ENCODE measurements at regions not wholly inside any gene's neighbourhood (a gene's known extent, or its start where the extent isn't known, plus 50 kb on each side); places are given as distances from the start of the nearest gene placed in this dataset.

DNA sequence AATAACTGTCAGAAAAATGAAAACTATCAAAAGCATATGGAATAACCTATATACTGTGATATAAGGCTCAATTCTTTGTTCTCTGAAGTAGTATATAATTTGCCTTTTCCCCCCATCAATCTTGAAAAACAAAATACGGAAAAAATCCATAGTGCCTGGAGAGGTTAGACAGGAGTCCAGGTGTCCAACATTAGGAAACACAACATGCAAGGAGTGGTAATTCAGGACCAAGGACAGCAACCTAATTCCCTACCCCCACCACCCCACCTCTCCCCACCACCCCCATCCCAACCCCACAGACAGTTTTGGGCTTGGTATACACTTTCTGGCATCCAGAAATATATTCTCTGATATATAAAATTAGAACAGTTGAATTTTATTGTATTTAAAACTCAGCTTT, 55.1 kb upstream of the SLC25A26 start:
- DNase-seq (ENCODE audit: low read depth) = no peak

DNA sequence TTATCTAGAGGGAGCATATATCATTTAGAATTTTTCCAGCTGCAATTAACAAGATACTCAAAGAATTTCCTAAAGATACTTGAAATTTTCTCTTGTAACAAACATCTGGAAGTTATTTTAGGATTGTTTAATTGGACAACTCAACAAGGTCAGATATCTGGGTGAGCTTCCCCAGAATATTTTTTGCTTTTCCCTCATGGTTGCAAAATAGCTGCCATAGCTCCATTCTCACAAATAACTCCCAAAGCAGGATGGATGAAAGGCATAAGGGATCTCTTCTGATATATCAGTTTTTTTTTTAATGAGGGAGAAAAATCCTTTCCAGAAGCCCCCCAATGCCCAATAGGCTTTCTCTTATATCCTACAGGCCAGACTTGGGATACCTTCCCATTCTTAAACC, 56.6 kb upstream of the SLC25A26 start:
- no peak for DNase-seq (ENCODE audit: low read depth)

DNA sequence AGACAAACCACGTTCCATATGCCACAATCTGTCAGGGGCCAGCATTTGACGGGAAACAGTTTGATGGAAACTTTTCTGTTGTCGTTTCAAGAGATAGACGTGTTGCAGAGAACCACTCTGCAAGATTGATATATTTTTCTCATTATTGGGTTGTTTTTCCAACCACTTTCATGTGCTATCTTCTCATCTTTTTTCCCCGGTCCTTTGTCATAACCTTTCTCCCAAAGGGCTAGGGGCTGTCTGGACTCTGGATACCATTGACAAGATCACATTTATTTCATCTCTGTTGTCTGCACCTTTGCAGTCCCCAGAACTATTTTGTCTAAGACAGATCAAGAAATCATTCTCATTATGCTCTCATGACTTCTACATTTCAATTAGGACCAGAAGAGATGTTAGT, 57.6 kb upstream of the SLC25A26 start:
- DNase-seq (ENCODE audit: low read depth) = no peak

DNA sequence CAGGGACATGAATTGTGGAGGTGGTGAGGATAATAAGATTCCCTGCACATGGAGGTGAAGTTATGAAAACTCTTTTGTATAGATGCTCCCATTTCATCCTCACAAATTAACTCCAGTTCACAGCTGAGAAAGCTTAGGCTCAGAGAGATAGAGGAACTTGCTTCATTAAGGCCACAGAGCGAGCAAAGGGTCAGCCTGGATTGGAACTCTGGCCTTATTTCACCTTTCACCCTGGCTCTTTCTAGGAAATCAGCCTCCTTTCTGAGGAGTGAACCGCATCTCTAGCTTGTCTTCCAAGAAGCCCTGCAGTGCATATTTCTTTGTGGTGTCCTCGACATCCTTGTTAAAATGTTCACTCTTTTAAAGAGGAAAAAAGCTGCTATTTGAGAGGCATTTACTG, 58.0 kb upstream of the SLC25A26 start:
- DNase-seq (ENCODE audit: low read depth) = no peak

DNA sequence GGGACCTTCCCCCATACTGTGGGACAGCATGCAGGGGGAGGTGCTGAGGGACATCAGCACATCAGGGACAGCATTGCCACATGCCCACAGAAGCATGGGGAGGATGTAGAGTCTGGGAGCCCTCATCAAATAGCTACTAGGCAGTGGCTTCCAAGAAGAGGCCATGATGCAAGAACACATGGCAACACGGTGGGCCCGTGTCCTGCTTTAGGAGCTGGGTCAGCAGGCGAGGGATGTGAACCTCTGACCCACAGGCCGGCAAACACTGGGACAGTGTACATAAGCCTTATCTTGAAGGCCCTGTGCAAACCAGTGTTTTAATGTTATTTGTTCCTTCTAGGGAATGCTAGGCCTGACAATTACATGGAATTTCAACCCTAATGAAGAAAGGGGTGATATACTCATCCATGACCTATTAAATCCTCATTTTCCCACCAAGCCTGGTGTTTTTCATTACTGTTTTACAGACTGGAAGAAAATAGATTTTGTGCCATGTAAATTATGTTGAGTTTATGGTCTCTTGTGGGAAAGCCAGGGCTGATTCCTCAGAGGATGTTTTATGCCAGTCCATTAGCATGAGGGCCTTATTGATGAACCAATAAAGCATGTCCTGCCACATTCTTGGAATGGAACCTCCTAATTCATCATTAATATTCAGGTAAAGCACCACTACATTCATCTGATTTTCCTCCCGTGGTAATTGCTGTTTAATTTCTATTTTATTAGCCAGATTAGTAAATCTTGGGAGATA, 61.7 kb upstream of the SLC25A26 start:
- no peak for DNase-seq (ENCODE audit: low read depth)

DNA sequence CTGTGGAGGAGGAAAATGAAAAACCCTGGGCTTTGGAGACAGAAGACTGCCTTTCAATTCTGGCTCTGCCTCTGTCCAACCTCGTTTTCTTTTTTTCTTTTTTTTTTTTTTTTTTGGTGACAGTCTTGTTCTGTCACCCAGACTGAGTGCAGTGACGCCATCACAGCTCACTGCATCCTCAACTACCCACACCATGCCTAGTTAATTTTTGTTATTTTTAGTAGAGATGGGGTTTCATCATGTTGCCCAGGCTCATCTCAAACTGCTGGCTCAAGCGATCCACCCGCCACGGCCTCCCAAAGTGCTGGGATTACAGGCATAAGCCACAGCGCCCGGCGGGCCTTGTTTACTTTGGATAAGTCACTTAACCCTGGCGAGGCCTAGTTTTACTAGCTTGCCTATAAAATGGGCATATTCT, 66.3 kb upstream of the SLC25A26 start:
- DNase-seq (ENCODE audit: low read depth) = no peak

DNA sequence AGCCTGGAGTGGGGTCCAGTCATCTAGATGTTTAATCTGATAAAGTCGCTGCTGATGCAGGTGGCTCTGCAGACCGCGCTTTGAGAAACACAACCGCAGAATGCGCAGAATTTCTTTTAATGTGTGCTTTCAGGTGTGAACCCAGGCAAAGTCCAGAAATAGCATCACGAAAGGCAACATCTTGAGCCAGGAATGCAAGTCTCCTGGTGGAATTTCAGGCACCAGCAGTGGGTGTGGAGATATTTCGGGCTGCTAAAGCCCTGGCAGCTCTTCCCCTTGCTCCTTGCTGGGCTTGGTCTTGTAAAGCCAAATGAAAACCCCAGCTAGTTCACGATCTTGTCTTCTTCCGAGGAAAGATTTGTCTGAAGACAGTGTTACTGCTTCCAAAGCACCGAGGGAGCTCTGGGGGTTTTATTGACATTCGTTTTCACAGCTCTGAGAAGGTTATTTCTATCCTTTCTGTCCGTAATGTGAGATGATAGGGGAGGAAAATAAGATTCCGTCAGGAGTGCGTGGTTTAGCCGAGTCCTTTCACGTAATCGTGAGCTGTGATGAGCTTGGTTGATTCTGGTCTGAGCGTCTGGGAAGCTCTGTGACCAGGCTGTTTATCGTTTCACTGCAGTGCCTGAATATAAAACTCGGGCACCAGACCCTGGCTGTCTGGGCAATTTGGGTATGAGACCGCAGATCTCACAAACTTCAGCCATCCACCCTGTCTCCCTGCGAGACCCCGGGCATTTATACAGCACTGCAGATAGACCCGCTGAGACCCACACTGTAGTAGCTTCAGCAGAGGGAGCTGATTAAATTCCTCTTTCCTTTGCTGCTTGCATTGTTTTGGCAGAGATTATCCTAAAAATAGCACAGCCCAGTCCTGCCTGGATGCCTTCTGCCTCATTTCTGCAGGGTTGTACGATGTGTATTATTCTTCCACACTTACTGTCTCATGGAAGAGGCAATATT, 67.0 kb upstream of the SLC25A26 start:
- DNase-seq (ENCODE audit: low read depth) = no peak

DNA sequence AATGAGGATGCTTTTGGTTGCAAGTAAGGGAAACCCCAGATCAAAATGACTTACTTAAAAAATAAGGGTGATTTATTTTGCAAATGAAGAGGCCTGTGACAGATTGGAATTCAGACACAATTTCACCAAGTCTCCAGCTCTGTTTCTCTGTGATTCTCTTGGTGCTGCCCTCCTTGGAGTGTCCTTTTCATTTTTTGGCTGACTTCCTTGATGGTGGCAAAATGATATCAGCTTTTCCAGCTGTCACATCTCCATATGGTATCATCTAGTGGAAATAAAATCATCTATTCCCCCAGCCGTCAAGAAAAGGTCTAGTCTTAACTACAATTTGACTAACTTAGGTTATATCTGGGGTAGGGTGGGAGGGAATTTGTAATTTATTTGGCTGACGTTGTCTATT, 68.5 kb upstream of the SLC25A26 start:
- no peak for DNase-seq (ENCODE audit: low read depth)

DNA sequence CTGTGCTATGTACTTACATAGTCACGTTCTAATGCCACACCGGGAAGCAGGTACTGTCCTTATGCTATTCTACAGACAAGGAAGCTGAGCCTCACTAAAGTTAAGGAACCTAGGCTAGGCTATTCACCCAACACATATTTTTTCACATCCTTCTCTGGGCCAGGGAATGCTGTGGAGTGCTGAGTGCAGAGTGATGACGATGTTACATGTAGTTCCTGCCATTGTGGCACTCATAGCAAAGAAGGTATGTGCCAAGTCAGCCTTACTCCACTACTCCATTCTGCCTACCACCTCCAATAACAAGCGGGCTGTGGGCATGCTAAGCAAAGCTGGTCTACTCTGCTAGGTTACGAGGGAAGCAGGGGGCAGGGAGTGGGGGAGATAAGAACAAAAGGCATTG, 69.8 kb upstream of the SLC25A26 start:
- no peak for DNase-seq (ENCODE audit: low read depth)

DNA sequence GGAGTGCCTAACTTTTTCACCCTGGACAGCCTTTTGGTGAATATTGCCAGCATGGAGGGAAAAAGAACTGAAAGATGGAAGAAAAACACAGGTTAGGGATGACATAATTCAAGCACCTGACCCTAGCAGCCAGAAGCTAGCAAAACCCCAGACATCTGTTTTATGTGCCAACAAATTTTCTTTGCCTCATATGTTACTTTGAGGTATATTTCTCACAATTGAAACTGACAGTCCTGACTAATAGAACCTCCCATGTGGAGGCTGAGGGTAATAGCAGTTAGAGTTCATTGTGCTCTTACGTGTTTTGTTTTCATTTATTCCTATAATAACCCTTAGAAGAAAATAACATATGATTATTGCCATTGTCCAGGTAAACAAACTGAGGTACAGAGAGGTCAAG, 71.5 kb upstream of the SLC25A26 start:
- no peak for DNase-seq (ENCODE audit: low read depth)

DNA sequence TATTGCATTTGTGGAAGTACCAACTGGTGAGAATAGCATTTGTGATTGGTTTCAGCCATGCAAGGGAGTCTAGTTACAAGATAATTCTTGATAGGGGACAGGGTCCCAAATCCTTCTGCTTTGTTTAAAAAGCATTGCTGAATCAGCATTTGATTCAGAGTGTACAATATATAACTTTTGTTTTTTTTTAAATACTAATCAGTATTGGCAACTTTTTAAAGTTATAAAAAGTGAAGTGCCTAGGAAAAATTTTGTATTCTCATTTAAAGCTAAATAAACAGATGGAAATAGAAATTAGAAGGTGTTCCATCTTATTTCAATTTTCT, 75.4 kb upstream of the SLC25A26 start:
- DNase-seq (ENCODE audit: low read depth) = no peak

DNA sequence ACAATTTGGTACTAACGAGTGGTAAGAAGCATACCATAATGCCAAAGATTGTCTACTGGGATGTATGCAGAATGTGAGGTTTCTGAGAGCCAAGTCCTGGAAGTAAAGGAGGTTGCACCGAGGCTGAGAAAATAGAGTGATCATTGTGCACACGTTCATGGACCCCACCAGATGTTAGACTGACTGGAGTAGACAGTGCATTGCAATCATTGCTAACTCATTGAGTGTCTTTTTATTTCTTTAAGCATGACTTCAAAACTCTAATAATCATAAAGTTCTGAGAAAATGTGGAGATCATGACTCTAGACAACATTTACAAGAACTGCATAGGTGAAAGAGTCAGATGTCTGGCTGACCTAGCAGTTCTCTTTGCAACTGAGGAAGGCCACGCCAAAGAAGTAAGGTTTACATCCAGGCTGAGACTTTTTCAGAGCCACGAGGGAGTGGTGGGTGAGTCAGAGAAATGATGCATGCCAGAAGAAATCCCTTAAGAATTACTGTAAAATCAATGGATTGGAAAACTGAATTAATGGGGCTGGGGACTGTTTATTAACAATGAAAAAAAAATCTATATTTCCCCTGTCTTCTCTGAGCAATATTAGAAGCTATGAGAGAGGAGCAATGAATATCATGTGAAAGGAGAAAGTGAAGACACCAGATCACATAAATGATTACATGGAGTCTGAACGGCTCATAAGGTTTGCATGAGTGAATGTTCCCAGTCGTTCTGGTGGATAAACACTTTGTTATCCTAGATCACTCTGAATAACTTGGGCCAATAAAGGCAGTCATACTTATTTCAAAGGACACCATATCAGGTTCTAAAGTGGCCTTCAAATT, 76.0 kb upstream of the SLC25A26 start:
- DNase-seq (ENCODE audit: low read depth) = no peak

DNA sequence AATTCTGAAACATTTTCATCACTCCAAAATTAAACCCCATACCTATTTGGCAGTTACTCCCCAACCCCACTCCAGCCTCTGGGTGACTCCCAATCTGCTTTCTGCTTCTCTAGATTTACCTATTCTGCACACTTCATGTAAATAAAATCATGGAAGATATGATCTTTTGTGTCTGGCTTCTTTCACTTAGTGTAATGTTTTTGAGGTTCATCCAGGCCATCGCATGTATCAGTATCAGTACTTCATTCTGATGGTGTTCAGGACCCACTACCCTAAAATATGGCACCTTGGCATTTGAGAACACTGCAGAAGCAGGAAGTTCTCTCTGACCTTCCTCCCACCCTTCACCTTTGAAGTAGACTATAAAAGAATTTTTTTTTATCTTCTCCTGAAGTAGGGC, 78.7 kb upstream of the SLC25A26 start:
- DNase-seq (ENCODE audit: low read depth) = no peak

DNA sequence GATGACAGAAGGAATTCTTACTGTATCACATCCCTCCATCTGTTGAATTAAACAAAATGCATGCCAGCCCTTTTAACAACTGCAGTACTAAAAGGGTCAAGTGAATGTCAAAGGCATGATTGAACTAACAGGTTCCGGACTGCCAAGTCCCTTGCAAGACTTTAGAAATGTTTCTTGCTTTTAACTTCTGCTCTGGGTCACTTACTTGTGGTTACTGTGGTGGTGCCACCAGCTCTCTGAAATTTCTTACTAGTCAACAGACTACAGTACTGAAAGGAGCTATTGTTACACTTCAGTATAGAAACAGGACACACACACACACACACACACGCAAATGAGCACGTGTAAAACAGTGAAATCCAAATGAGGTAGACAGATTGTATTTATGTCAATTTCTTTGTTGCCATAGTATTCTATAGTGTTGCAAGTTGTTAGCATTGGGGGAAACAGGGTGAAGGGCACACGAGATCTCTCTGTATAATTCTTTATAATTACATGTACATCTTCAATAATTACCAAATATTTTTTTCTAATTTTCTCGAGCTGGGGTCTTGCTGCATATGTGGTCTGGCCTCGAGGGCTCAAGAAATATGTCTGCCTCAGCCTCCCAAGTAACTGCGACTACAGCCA, 79.9 kb upstream of the SLC25A26 start:
- DNase-seq (ENCODE audit: low read depth) = no peak

DNA sequence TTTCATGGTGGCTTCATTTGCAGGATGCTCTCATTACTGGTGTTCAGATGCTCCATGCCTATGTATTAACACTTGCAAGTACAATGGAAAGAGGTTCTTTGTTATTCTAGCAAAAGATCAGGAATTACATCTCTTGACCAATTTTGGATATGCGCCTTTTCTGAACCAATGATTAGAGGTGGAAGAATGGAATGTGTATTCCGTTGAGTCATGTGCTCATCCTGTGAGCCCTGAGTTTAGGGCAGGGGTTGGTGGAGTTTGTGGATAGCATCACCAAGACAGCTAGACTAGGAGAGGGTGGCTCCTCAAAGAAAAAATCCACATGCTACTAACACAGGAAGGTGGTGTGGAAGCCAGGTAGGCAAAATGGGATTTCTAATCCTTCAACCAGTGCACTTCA, 80.7 kb upstream of the SLC25A26 start:
- DNase-seq (ENCODE audit: low read depth) = no peak

DNA sequence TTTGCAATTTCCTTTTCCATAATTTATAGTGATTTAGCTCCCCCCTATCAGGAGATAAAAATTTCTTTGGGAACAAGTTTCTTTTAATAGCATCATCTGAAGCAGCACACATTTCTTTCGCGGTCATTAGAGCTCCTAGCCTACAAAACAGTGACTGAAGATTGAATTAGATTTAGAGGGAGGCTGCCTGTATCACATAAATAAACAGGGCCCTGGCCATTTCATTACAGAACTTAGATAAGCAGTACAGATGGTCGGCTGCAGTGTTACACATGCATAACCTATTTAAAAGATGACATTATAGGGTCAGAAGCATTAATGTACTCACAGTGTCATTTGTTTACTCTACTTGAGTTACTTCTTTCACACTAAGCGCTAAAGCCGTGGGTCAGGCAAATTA, 81.4 kb upstream of the SLC25A26 start:
- DNase-seq (ENCODE audit: low read depth) = no peak

DNA sequence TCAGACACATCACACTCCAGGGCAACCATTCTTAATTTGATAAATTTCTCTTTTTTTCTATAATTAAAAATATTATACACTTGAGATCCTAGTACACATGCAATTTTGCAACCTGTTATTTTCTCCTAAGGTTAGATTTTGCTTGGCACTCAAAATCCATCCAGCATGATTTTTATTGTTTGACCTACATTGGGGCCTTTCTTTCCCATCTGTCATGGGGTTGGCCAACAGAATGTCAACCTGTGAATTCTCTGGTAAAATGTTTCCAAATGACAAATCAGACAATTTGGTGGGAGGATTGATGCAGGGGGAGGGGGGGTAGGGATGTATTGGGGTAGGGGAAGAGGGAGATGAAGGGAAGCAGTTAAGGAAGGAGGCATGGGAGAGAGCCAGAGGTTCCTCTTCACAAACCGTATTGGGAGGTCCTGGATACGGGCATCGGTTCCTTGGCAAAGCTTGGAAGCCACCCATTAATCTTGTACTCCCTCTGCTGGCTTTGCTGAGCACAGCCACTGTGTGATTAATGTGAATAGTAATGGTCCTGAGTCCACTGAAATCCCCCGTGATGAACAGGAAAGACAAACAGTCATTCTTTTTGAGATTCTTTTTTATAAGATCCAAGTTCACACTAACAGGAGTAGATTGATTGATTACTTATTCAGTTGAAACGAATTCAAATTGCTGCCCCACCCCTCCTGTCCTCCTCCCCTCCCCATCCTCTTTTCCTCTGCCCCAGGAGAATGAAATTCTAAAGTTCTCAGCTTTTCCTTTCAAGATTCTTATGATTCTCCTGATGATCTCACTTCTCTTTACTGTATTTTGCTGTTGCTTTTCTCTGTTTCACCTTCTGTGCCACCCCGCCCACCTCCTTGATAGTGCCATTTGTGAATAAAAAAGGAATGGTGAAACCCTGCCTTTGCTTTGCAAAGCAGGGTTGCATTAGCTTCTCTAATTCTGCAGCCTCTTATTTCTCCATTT, 82.2 kb upstream of the SLC25A26 start:
- no peak for DNase-seq (ENCODE audit: low read depth)

DNA sequence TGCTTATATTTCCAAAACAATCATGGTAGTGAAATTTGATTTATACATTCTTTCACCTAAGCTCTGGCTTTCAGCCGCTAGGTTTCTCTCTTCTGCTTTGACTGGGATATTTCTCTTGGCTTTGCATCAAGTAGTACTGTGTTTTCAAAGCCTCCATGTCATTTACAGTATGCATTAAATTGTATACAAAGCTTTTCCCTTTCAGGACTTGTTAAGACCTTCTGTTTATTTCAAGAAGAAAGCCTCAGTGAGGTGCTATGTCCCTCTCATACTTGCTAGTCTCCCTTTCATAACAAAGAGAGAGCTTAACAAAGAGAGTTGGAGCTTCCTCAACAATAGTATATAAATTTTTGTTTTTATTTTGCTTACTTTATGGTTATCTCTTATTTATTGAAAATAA, 84.2 kb upstream of the SLC25A26 start:
- DNase-seq (ENCODE audit: low read depth) = no peak

DNA sequence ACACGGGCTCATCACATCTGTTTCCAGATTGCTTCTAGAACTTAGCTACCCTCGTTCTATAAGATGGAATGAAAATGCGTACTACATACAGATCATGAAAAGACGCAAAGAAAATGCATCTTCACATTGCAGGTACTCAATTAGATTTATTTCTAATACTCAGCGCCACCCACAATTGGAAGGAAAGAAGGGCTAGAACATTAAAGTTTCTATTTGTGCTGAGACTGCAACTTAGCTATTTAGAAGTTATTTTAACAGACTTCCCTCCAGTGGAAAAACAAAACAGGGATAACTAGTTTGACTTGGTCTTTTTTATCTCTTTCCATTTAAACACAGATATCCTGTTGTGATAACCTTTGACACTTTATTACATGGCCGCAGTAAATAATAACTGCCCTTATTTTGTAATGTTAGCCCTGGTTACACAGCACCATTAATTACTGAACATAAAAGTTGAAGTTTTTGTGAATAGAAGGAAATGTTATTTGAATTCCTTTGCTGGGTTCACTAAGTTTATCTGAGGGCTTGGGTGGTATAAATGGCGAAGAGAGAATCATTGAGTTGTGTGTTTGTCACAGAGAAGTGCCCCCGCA, 86.9 kb upstream of the SLC25A26 start:
- no peak for DNase-seq (ENCODE audit: low read depth)

DNA sequence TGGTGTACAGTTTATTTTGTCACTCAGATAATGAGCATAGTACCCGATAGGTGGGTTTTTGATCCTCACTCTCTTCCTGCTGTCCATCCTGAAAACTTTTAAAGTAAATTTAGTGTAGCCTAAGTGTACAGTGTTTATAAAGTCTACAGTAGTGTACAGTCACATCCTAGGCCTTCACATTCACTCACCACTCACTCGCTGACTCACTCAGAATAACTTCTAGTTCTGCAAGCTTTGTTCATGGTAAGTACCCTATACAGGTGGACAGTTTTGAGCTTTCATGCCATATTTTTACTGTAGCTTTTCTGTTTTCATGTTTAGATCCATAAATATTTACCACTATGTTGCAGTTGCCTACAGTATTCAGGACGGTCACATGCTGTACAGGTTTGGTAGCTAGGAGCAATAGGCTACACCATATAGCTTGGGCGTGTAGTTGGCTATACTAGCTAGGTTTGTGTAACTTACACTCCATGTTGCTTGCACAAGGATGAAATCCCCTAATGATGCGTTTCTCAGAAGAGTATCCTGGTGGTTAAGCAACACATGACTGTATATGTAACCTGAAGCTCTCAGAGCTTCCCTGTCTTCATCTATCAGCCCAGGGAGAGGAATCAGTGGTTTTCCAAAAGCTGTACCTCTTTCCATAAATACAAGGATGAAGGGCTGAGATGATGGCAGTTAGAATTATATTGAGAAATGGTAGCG, 87.6 kb upstream of the SLC25A26 start:
- no peak for DNase-seq (ENCODE audit: low read depth)
